HUDEP-2 (cell line): ENCODE measurements at regions not wholly inside any gene's neighbourhood (a gene's known extent, or its start where the extent isn't known, plus 50 kb on each side); places are given as distances from the start of the nearest gene placed in this dataset.
"Not testable (repeated sequence)": the region's sequence is repeated elsewhere in the genome, so short reads cannot be mapped to it uniquely, and the experiment has no call there.

Experiments used
- DNase-seq, 76 experiments: peaks; one replicate each; lab custom pipeline; 2025; ENCODE audit not compliant: unreplicated experiment in 76 of 76; lab: John Stamatoyannopoulos, UW

DNA sequence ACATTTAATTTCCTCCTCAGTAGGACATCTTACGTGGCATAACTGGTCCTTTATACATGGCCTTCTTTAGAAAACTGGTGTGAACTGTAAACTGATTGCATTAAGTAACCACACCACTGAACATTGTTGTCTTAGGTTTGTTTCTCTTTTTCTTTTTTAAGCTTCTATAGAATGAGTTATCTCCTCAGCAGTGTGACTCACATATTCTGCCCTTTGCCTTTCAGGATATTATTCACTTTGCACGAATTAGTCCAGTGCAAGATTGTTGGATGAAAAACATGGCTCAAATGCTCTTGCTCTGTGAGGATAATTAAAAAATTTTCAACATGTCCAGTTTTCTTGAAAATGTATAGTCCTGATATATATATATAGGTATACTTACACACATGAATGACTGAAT lies 147.6 kb downstream of the KBTBD8 start:
- no peak for DNase-seq

DNA sequence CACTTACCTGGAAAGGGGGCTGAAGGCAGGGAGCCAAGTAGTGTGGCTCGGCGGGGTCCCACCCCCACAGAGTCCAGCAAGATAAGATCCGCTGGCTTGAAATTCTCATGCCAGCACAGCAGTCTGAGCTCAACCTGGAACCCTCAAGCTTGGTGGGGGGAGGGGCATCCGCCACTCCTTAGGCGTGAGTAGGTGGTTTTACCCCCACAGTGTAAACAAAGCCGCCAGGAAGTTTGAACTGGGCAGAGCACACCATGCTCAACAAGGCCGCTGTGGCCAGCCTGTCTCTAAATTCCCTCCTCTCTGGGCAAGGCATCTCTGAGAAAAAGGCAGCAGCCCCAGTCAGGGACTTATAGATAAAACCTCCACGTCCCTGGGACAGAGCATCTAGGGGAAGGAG lies 156.3 kb downstream of the KBTBD8 start:
- DNase-seq: no peak

GRCh38 chr3:67167481-67167880 lies 169.4 kb downstream of the KBTBD8 start:
- DNase-seq: no peak

DNA sequence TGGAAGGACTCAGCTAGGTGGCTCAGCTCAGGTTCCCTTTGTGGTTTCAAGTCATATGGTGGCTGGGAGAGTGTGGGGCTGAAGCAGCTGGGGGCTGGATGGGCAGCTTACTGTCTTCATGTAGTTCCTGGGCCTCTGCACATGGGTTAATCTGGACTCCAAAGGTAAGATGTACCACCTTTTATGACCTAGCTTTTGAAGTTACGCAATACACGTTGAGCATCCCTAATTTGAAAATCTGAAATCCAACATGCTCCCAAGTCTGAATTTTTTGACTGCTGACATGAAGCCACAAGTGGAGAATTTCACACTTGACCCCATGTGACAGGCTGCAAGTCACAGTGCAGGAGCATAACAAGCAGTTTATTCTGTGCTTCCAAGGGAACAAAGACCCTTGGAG lies 173.7 kb downstream of the KBTBD8 start:
- no peak for DNase-seq

- DNase-seq: not testable (repeated sequence)
These were observed 175.0 kb downstream of the KBTBD8 start for GRCh38 chr3:67173130-67173529.

DNA sequence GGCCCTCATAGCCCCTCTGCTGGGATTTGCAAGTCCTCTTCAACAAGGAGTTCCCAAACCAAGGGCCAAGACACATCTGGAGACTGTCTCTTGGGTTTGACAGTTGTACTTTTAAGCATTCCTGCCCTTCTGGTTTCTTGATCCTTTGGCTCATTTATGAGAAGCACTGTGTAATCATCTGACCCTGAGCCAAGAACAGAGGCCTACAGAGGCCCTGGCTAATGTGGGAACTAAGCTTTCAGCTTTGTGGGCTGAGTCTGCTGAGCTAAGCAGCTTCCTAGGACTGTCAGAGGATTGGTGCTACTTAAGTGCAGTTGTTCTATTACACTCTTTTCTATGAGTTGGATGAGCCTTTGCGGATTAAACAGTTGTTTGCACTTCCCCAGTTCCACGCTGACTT lies 178.3 kb downstream of the KBTBD8 start:
- no peak for DNase-seq

DNA sequence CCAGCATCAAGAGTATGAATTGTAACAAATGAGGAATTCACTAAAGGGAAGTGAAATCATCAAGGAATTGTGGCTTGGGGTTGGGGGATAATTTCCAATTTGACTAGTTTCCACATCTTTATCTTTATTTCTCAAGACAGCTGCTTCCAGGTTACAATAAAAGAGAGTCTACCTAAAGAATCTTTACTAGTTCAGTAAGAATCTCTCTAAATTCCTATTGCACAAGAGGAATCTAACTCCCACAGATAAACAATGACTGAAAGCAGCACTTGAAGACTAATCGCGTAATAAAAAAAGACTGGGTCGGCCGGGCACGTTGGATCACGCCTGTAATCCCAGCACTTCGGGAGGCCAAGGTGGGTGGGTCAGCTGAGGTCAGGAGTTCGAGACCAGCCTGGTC lies 194.4 kb downstream of the KBTBD8 start:
- no peak for DNase-seq

- DNase-seq: no peak
These were observed 198.6 kb downstream of the KBTBD8 start for GRCh38 chr3:67196677-67197076.

DNA sequence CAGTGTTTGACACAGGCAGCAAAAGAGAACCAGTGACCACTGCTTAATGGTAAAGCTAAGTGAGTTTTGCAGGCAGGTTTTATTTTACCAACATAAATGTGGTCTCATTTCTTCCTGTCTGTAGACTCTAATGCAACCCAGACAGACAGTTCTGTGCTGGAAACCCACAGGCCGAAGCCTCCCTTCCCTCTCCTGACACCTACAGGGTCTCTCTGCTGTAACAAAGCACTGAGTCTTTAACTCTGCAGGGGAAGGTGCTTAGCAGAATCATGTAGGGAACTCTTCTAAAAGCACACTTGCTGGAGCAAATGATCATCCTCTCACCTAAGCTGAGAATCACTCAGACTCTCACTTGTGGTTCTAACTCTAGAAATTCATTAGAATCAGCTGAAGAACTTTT lies 200.3 kb downstream of the KBTBD8 start:
- DNase-seq: no peak

- DNase-seq: no peak
These were observed 202.5 kb downstream of the KBTBD8 start for GRCh38 chr3:67200618-67201017.

GRCh38 chr3:67201026-67201425 lies 202.9 kb downstream of the KBTBD8 start:
- no peak for DNase-seq

- no peak for DNase-seq
These were observed 203.9 kb downstream of the KBTBD8 start for GRCh38 chr3:67202053-67202452.

- no peak for DNase-seq
These were observed 206.8 kb downstream of the KBTBD8 start for GRCh38 chr3:67204951-67205350.

GRCh38 chr3:67215690-67216089 lies 217.6 kb downstream of the KBTBD8 start:
- DNase-seq: no peak

GRCh38 chr3:67227030-67227429 lies 228.9 kb downstream of the KBTBD8 start:
- no peak for DNase-seq

GRCh38 chr3:67228136-67228535 lies 230.0 kb downstream of the KBTBD8 start:
- DNase-seq: no peak

GRCh38 chr3:67232642-67233041 lies 234.5 kb downstream of the KBTBD8 start:
- DNase-seq: no peak

DNA sequence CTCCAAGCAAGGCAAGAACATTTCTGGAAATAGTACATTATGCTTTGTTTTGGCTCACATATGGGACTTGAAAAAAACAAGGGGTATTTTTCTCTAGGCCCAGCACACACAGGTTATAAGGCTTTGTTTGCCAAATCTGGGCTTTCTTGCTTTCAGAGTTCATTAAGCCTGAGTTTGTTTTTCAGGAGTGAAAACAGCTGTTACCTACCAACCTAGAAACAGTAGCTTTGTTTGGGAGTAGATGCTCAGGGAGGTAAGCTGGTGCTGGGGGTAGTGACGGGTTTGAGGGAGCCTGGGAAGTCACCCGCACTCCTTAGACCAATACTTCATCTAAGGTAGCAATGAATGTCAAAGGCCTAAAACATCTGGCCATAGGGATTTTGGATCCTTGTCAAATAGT lies 241.2 kb downstream of the KBTBD8 start:
- DNase-seq: no peak

GRCh38 chr3:67241084-67241483 lies 243.0 kb downstream of the KBTBD8 start:
- DNase-seq: no peak

- no peak for DNase-seq
These were observed 246.0 kb downstream of the KBTBD8 start for GRCh38 chr3:67244130-67244529.

- DNase-seq: no peak
These were observed 247.4 kb downstream of the KBTBD8 start for GRCh38 chr3:67245545-67245944.

- DNase-seq: no peak
These were observed 250.6 kb downstream of the KBTBD8 start for GRCh38 chr3:67248726-67249125.

DNA sequence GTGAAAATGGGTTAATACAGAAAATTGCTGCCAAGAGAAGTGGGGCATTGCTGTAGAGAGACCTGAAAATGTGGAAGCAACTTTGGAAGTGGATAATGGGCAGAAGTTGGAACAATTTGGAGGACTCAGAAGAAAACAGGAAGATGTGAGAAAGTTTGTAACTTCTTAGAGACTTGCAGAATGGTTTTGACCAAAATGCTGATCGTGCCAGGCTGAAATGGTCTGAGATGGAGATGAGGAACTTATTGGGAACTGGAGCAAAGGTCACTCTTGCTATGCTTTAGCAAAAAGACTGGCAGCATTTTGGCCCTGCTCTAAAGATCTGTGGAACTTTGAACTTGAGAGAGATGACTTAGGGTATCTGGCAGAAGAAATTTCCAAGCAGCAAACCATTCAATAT lies 254.8 kb downstream of the KBTBD8 start:
- DNase-seq: not testable (repeated sequence)
